HCT116 (cell line): ENCODE measurements at regions not wholly inside any gene's neighbourhood (a gene's known extent, or its start where the extent isn't known, plus 50 kb on each side); places are given as distances from the start of the nearest gene placed in this dataset.

Experiments
- ATAC-seq: fragments of 200-7000 bp; cut with Tn5 transposase; 2 replicates; pipeline ENCODE4 v1.9.1; 2020; ENCODE audit warnings: mild to moderate bottlenecking, moderate library complexity
- BruUV-seq: library from RNA; stranded (reverse); fragments of 400-500 nt; replicated peaks from 2 replicates; lab custom pipeline; 2021; lab: Mats Ljungman, UMichigan
- CTCF ChIA-PET: fragments of 300-600 bp; sonication (Branson Sonifier 250); formaldehyde crosslinking; loops from one replicate; lab custom pipeline; 2021; ENCODE audit warnings: antibody characterized with exemption; lab: Charles Lee
- POLR2A ChIA-PET: fragments of 300-600, 350-600 bp; sonication (Branson Sonifier 250); formaldehyde crosslinking; loops from one replicate; lab custom pipeline; 2021; ENCODE audit warnings: antibody characterized with exemption; lab: Charles Lee
- RAD21 ChIA-PET, 2 experiments: fragments of 300-600 bp; sonication (Branson Sonifier 250); formaldehyde crosslinking; loops; one replicate each; lab custom pipeline; 2023; ENCODE audit warnings: low total read pairs in 2 of 2; ENCODE audit not compliant: uncharacterized antibody in 2 of 2, unreplicated experiment in 2 of 2, low non-redundant PET in 1 of 2; lab: Charles Lee
- DNase-seq: peaks from one replicate; pipeline ENCODE4 v3.0.0-alpha.2; 2010; ENCODE audit warnings: low read depth, low spot score
- H2AFZ ChIP-seq: fragments of 200-600 bp; shearing (Covaris generic), sonication (generic); 2 replicates; pipeline ENCODE4 v1.6.1; 2017; ENCODE audit warnings: low read depth, mixed run types, mixed read lengths, antibody characterized with exemption, low read length; ENCODE audit not compliant: poor library complexity, severe bottlenecking
- H3K27ac ChIP-seq: 2 replicates; pipeline ENCODE4 v1.5.1; 2012; ENCODE audit warnings: low read depth, low read length
- H3K27me3 ChIP-seq: fragments of 200-600 bp; sonication (generic); 2 replicates; pipeline ENCODE4 v1.6.1; 2016; ENCODE audit warnings: mixed run types, low read length, mixed read lengths; ENCODE audit not compliant: insufficient read depth
- H3K36me3 ChIP-seq, 2 experiments: fragments of 200-500 bp in 1 of 2; fragments of 200-600 bp in 1 of 2; sonication (Bioruptor generic) in 1 of 2; sonication (generic) in 1 of 2; 2 replicates each; pipeline versions ENCODE4 v1.5.1 to v1.6.1; 2014 to 2016; ENCODE audit warnings: low read length in 2 of 2, inconsistent platforms in 1 of 2, mixed read lengths in 1 of 2, mixed run types in 1 of 2; ENCODE audit not compliant: insufficient read depth in 2 of 2, control insufficient read depth in 1 of 2
- H3K4me1 ChIP-seq, 2 experiments: fragments of 200-600 bp in 1 of 2; sonication (generic) in 1 of 2; 2 replicates each; pipeline versions ENCODE4 v1.5.1 to v1.6.1; 2012 to 2017; ENCODE audit warnings: low read length in 2 of 2, inconsistent platforms in 1 of 2, mild to moderate bottlenecking in 1 of 2, mixed read lengths in 1 of 2, mixed run types in 1 of 2, moderate library complexity in 1 of 2; ENCODE audit not compliant: insufficient read depth in 2 of 2, control insufficient read depth in 1 of 2
- H3K4me2 ChIP-seq: fragments of 200-600 bp; sonication (generic); 2 replicates; pipeline ENCODE4 v1.6.1; 2017; ENCODE audit warnings: mixed run types, low read length, mixed read lengths
- H3K4me3 ChIP-seq, 2 experiments: fragments of 200-600 bp in 1 of 2; sonication (generic) in 1 of 2; replicated peaks in 1 of 2; 2 replicates each; pipeline ENCODE4 v1.5.1; 2011 to 2016; ENCODE audit warnings: low read length in 2 of 2, control low read depth in 1 of 2, low read depth in 1 of 2, mild to moderate bottlenecking in 1 of 2, mixed read lengths in 1 of 2, mixed run types in 1 of 2
- H3K79me2 ChIP-seq: fragments of 200-600 bp; sonication (generic); 2 replicates; pipeline ENCODE4 v1.6.1; 2017; ENCODE audit warnings: mild to moderate bottlenecking, mixed run types, low read length, moderate library complexity, mixed read lengths; ENCODE audit not compliant: insufficient read depth
- H3K9ac ChIP-seq: fragments of 200-600 bp; sonication (generic); 2 replicates; pipeline ENCODE4 v1.6.1; 2016; ENCODE audit warnings: low read length, mixed read lengths
- H3K9me2 ChIP-seq: fragments of 200-600 bp; sonication (generic), shearing (Covaris generic); 2 replicates; pipeline ENCODE4 v1.6.1; 2017; ENCODE audit warnings: mixed run types, mild to moderate bottlenecking, moderate library complexity; ENCODE audit not compliant: insufficient read depth
- H3K9me3 ChIP-seq, 2 experiments: fragments of 200-500 bp in 1 of 2; fragments of 200-600 bp in 1 of 2; sonication (Bioruptor generic) in 1 of 2; sonication (generic) in 1 of 2; 2 replicates each; pipeline ENCODE4 v1.6.1; 2014 to 2017; ENCODE audit warnings: low read length in 2 of 2, mixed read lengths in 2 of 2, inconsistent platforms in 1 of 2, low read depth in 1 of 2, mild to moderate bottlenecking in 1 of 2, mixed run types in 1 of 2, moderate library complexity in 1 of 2; ENCODE audit not compliant: control insufficient read depth in 1 of 2, insufficient read depth in 1 of 2
- H4K20me1 ChIP-seq: fragments of 200-600 bp; sonication (generic), shearing (Covaris generic); 2 replicates; pipeline ENCODE4 v1.6.1; 2017; ENCODE audit warnings: mixed run types, mild to moderate bottlenecking, moderate library complexity; ENCODE audit not compliant: insufficient read depth
- ATF3 ChIP-seq: IDR thresholded peaks from 2 replicates; pipeline ENCODE4 v1.6.1; 2012
- CBX3 ChIP-seq: IDR thresholded peaks from 2 replicates; pipeline ENCODE4 v1.6.1; 2012; ENCODE audit warnings: low read depth
- CEBPB ChIP-seq: IDR thresholded peaks from 2 replicates; pipeline ENCODE4 v1.6.1; 2012; ENCODE audit warnings: low read depth
- CTCF ChIP-seq, 3 experiments: fragments of 200-600 bp in 1 of 3; sonication (generic) in 1 of 3; IDR thresholded peaks in 2 of 3; conservative IDR thresholded peaks in 1 of 3; 2 replicates each; pipeline ENCODE4 v1.5.1; 2012 to 2017; ENCODE audit warnings: low read depth in 2 of 3, low read length in 2 of 3, antibody characterized with exemption in 1 of 3, borderline replicate concordance in 1 of 3, control low read depth in 1 of 3, mild to moderate bottlenecking in 1 of 3, mixed read lengths in 1 of 3, mixed run types in 1 of 3, moderate library complexity in 1 of 3; ENCODE audit not compliant: insufficient read depth in 1 of 3
- EZH2 ChIP-seq: fragments of 200-600 bp; sonication (generic); IDR thresholded peaks from 2 replicates; pipeline ENCODE4 v1.6.1; 2017; ENCODE audit warnings: antibody characterized with exemption, mixed run types
- EZH2phosphoT487 ChIP-seq: fragments of 200-600 bp; IDR thresholded peaks from 2 replicates; pipeline ENCODE4 v1.6.1; 2018; ENCODE audit warnings: antibody characterized with exemption, borderline replicate concordance
- FOSL1 ChIP-seq: IDR thresholded peaks from 2 replicates; pipeline ENCODE4 v1.6.1; 2012; ENCODE audit warnings: low read depth
- JUND ChIP-seq: IDR thresholded peaks from 2 replicates; pipeline ENCODE4 v1.6.1; 2012
- MAX ChIP-seq: IDR thresholded peaks from 2 replicates; pipeline ENCODE4 v1.6.1; 2012
- POLR2A ChIP-seq: IDR thresholded peaks from 2 replicates; pipeline ENCODE4 v1.7.0; 2011; ENCODE audit warnings: borderline replicate concordance; ENCODE audit not compliant: insufficient read depth, insufficient read length; ENCODE audit errors: extremely low read depth
- POLR2AphosphoS5 ChIP-seq: IDR thresholded peaks from 2 replicates; pipeline ENCODE4 v1.6.1; 2011; ENCODE audit warnings: mild to moderate bottlenecking, low read depth, low read length, moderate library complexity
- RAD21 ChIP-seq: IDR thresholded peaks from 2 replicates; pipeline ENCODE4 v1.6.1; 2012; ENCODE audit warnings: low read depth, mild to moderate bottlenecking
- REST ChIP-seq: IDR thresholded peaks from 2 replicates; pipeline ENCODE4 v1.6.1; 2012; ENCODE audit warnings: low read depth
- SIN3A ChIP-seq: IDR thresholded peaks from 2 replicates; pipeline ENCODE4 v1.6.1; 2012; ENCODE audit warnings: low read depth
- SP1 ChIP-seq: IDR thresholded peaks from 2 replicates; pipeline ENCODE4 v1.6.1; 2012; ENCODE audit warnings: low read depth
- SRF ChIP-seq: IDR thresholded peaks from 2 replicates; pipeline ENCODE4 v1.6.1; 2012; ENCODE audit warnings: low read depth
- TCF7L2 ChIP-seq: IDR thresholded peaks from 2 replicates; pipeline ENCODE4 v1.7.0; 2011; ENCODE audit warnings: borderline replicate concordance, inconsistent platforms; ENCODE audit not compliant: insufficient read depth, insufficient read length; ENCODE audit errors: extremely low read depth
- ZBTB33 ChIP-seq: IDR thresholded peaks from 2 replicates; pipeline ENCODE4 v1.6.1; 2011; ENCODE audit warnings: mild to moderate bottlenecking, low read length, moderate library complexity; ENCODE audit not compliant: insufficient replicate concordance; ENCODE audit errors: extremely low read depth
- ZFX ChIP-seq: fragments of 450-650 bp; IDR thresholded peaks from 2 replicates; pipeline ENCODE4 v1.6.1; 2017
- ZNF274 ChIP-seq: fragments of 200-500 bp; sonication (Bioruptor generic); IDR thresholded peaks from 2 replicates; pipeline ENCODE4 v1.6.1; 2014; ENCODE audit warnings: mild to moderate bottlenecking, low read depth, low read length, inconsistent platforms
- intact Hi-C: fragments of 100-400 bp; cut with micrococcal nuclease; formaldehyde crosslinking; loops from 2 replicates; pipeline ENCODE4 v1.10.0; 2022

- Histone ChIP-seq H3K36me3 (no peaks in the 10 kb centered on the region), H3K4me2 (no peak overlapping the region), H3K9ac (no peak overlapping the region), H4K20me1 (no peaks in the 10 kb centered on the region), H3K27me3 (no peaks in the 10 kb centered on the region)
- ATAC-seq (no peak), DNase-seq (no peak)
- CTCF ChIA-PET: no interaction called here
- TF ChIP-seq RAD21 (no peak), ATF3 (no peak), SP1 (no peak), ZBTB33 (no peak), FOSL1 (no peak), MAX (no peak), TCF7L2 (no peak), SRF (no peak), CTCF (IDR thresholded peaks at IDR 0.05 in 2 of 3, conservative IDR thresholded peaks at IDR 0.05 in 1 of 3; ENCODE audit: borderline replicate concordance in 1 of 3, insufficient read depth in 1 of 3, low read depth in 2 of 3, low read length in 2 of 3) (no peak), ZFX (no peak), ZNF274 (no peak), JUND (no peak), POLR2A (no peak), EZH2phosphoT487 (no peak), REST (no peak), POLR2AphosphoS5 (no peak), CEBPB (no peak), CBX3 (no peak), EZH2 (no peak), SIN3A (no peak)
- TF ChIP-seq, all 23 proteins: peak for 0
- no peaks in the 10 kb centered on the region for H3K9me2 ChIP-seq
- ChIA-PET RAD21 (no interaction called here), POLR2A (no interaction called here)
- H3K27ac ChIP-seq: no peak overlapping the region
- no peaks in the 10 kb centered on the region for H3K4me1 ChIP-seq
- no peak overlapping the region for H3K4me3 ChIP-seq
- peaks cover 4 to 19% of the 10 kb centered on the region in 2 experiments; a peak in 2 of 4 replicates for H3K9me3 ChIP-seq
- no peaks in the 10 kb centered on the region for H3K79me2 ChIP-seq
- no TSS peak for BruUV-seq
- intact Hi-C loops: no loop called here
- H2AFZ ChIP-seq: no peak overlapping the region
Measured at GRCh38 chr2:103335403-103335802, 573.6 kb downstream of the TMEM182 start.
